Activated CD8-positive, alpha-beta memory T cell treated with anti-CD3 and anti-CD28 coated beads for 48 hours (primary cell): ENCODE measurements at regions not wholly inside any gene's neighbourhood (a gene's known extent, or its start where the extent isn't known, plus 50 kb on each side); places are given as distances from the start of the nearest gene placed in this dataset.
"Not testable (repeated sequence)": the region's sequence is repeated elsewhere in the genome, so short reads cannot be mapped to it uniquely, and the experiment has no call there.

Experiments
- DNase-seq, 3 experiments: peaks; one replicate each; pipeline ENCODE4 v3.0.0-alpha.2; 2020; ENCODE audit warnings: low read depth in 2 of 3, low spot score in 2 of 3

- DNase-seq, result no peak
Observed at GRCh38 chr15:95772982-95773381, 557.5 kb upstream of the NR2F2 start.

- no peak for DNase-seq
Observed at GRCh38 chr15:95784508-95784907, 546.0 kb upstream of the NR2F2 start.

- not testable (repeated sequence) for DNase-seq
Observed at GRCh38 chr15:95785276-95785675, 545.2 kb upstream of the NR2F2 start.

GRCh38 chr15:95793231-95793630 lies 537.3 kb upstream of the NR2F2 start:
- no peak for DNase-seq

- no peak for DNase-seq
Observed at GRCh38 chr15:95795386-95795785, 535.1 kb upstream of the NR2F2 start.

GRCh38 chr15:95799286-95800200 lies 531.0 kb upstream of the NR2F2 start:
- no peak for DNase-seq

- DNase-seq, result no peak
Observed at GRCh38 chr15:95804484-95804883, 526.0 kb upstream of the NR2F2 start.

GRCh38 chr15:95812491-95812890 lies 518.0 kb upstream of the NR2F2 start:
- no peak for DNase-seq

- DNase-seq, result no peak
Observed at GRCh38 chr15:95814908-95815307, 515.6 kb upstream of the NR2F2 start.

GRCh38 chr15:95816591-95816990 lies 513.9 kb upstream of the NR2F2 start:
- no peak for DNase-seq

GRCh38 chr15:95822961-95823360 lies 507.5 kb upstream of the NR2F2 start:
- no peak for DNase-seq

GRCh38 chr15:95825208-95825607 lies 505.3 kb upstream of the NR2F2 start:
- DNase-seq, result no peak

- DNase-seq, result no peak
Observed at GRCh38 chr15:95825671-95826411, 504.7 kb upstream of the NR2F2 start.

GRCh38 chr15:95826412-95827195 lies 503.9 kb upstream of the NR2F2 start:
- no peak for DNase-seq

- no peak for DNase-seq
Observed at GRCh38 chr15:95829062-95829461, 501.4 kb upstream of the NR2F2 start.

GRCh38 chr15:95830281-95830680 lies 500.2 kb upstream of the NR2F2 start:
- no peak for DNase-seq

GRCh38 chr15:95832668-95833067 lies 497.8 kb upstream of the NR2F2 start:
- no peak for DNase-seq

- no peak for DNase-seq
Observed at GRCh38 chr15:95834028-95834804, 496.3 kb upstream of the NR2F2 start.

- DNase-seq, result no peak
Observed at GRCh38 chr15:95836536-95836935, 494.0 kb upstream of the NR2F2 start.

GRCh38 chr15:95837341-95838004 lies 493.0 kb upstream of the NR2F2 start:
- DNase-seq, result no peak
